Suprapubic skin (tissue), 4 donors: ENCODE measurements at regions not wholly inside any gene's neighbourhood (a gene's known extent, or its start where the extent isn't known, plus 50 kb on each side); places are given as distances from the start of the nearest gene placed in this dataset.

Source experiments
- EP300 ChIP-seq: sonication (generic); formaldehyde crosslinking; IDR thresholded peaks from one replicate; pipeline ENCODE4 v1.6.1; 2017; ENCODE audit warnings: antibody characterized with exemption
- POLR2A ChIP-seq, 2 donors: fragments of 450-650 bp; IDR thresholded peaks; one replicate each; pipeline ENCODE4 v1.6.1; 2017; ENCODE audit warnings: antibody characterized with exemption in 2 of 2, mild to moderate bottlenecking in 2 of 2, moderate library complexity in 2 of 2
- POLR2AphosphoS5 ChIP-seq, 3 donors: sonication (generic); formaldehyde crosslinking; IDR thresholded peaks; one replicate each; pipeline ENCODE4 v1.6.1; 2017; ENCODE audit warnings: antibody characterized with exemption in 3 of 3
- TF ChIP-seq, protein P1 (sequence below), 2 donors: fragments of 200-600 bp in 1 of 2; fragments of 450-650 bp in 1 of 2; sonication (generic) in 1 of 2; IDR thresholded peaks; one replicate each; pipeline ENCODE4 v1.5.1; 2016 to 2019; ENCODE audit warnings: antibody characterized with exemption in 2 of 2, mild to moderate bottlenecking in 1 of 2, moderate library complexity in 1 of 2

GRCh38 chr14:62247266-62247665, 485.0 kb downstream of the SNAPC1 start:
- TF ChIP-seq, protein P1, sequence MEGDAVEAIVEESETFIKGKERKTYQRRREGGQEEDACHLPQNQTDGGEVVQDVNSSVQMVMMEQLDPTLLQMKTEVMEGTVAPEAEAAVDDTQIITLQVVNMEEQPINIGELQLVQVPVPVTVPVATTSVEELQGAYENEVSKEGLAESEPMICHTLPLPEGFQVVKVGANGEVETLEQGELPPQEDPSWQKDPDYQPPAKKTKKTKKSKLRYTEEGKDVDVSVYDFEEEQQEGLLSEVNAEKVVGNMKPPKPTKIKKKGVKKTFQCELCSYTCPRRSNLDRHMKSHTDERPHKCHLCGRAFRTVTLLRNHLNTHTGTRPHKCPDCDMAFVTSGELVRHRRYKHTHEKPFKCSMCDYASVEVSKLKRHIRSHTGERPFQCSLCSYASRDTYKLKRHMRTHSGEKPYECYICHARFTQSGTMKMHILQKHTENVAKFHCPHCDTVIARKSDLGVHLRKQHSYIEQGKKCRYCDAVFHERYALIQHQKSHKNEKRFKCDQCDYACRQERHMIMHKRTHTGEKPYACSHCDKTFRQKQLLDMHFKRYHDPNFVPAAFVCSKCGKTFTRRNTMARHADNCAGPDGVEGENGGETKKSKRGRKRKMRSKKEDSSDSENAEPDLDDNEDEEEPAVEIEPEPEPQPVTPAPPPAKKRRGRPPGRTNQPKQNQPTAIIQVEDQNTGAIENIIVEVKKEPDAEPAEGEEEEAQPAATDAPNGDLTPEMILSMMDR (IDR thresholded peaks at IDR 0.05), result no peak
- no peak for TF ChIP-seq POLR2A (IDR thresholded peaks at IDR 0.05)
- TF ChIP-seq EP300, result no peak
- no peak for TF ChIP-seq POLR2AphosphoS5 (IDR thresholded peaks at IDR 0.05)
